ENCODE measurements at regions not wholly inside any gene's neighbourhood (a gene's known extent, or its start where the extent isn't known, plus 50 kb on each side); places are given as distances from the start of the nearest gene placed in this dataset.
"Not testable (repeated sequence)": the region's sequence is repeated elsewhere in the genome, so short reads cannot be mapped to it uniquely, and the experiment has no call there.

- POLR2A ChIA-PET; H3K4me3 ChIP-seq (ENCODE audit: control insufficient read depth in 1 of 7, extremely low read depth in 1 of 7, insufficient read depth in 4 of 7, low read depth in 2 of 7, low read length in 6 of 7); H3K27me3 ChIP-seq (replicated peaks in 2 of 5; ENCODE audit: control insufficient read depth in 4 of 5, insufficient read depth in 5 of 5, low read length in 4 of 5); H3K9me3 ChIP-seq (ENCODE audit: control extremely low read depth in 1 of 5, control insufficient read depth in 4 of 5, insufficient read depth in 2 of 5, low read depth in 1 of 5, low read length in 4 of 5); H3K4me1 ChIP-seq (ENCODE audit: control extremely low read depth in 1 of 4, control insufficient read depth in 4 of 4, insufficient read depth in 4 of 4, low read length in 3 of 4); H3K27ac ChIP-seq (ENCODE audit: insufficient read depth in 1 of 2, low read depth in 1 of 2, low read length in 2 of 2, poor library complexity in 1 of 2, severe bottlenecking in 2 of 2); DNase-seq; H3K36me3 ChIP-seq (ENCODE audit: control insufficient read depth in 4 of 4, insufficient read depth in 4 of 4, low read length in 3 of 4); CTCF ChIA-PET: not testable (repeated sequence)
- WGBS (ENCODE audit: insufficient coverage), result no CpG with 5 or more reads among the region's 5 CpGs
Measured at GRCh38 chr2:145519254-145519653, 999.3 kb upstream of the ZEB2 start.

- no peak overlapping the region for H3K27ac ChIP-seq (ENCODE audit: insufficient read depth in 1 of 2, low read depth in 1 of 2, low read length in 2 of 2, poor library complexity in 1 of 2, severe bottlenecking in 2 of 2)
- no peaks in the 10 kb centered on the region for H3K4me1 ChIP-seq (ENCODE audit: control extremely low read depth in 1 of 4, control insufficient read depth in 4 of 4, insufficient read depth in 4 of 4, low read length in 3 of 4)
- H3K9me3 ChIP-seq (ENCODE audit: control extremely low read depth in 1 of 5, control insufficient read depth in 4 of 5, insufficient read depth in 2 of 5, low read depth in 1 of 5, low read length in 4 of 5), result no peaks in the 10 kb centered on the region
- H3K36me3 ChIP-seq (ENCODE audit: control insufficient read depth in 4 of 4, insufficient read depth in 4 of 4, low read length in 3 of 4), result no peaks in the 10 kb centered on the region
- H3K4me3 ChIP-seq (ENCODE audit: control insufficient read depth in 1 of 7, extremely low read depth in 1 of 7, insufficient read depth in 4 of 7, low read depth in 2 of 7, low read length in 6 of 7), result no peak overlapping the region
- 100% methylated on average over 2 of the region's 4 CpGs for WGBS (ENCODE audit: insufficient coverage)
- no peak for DNase-seq
- ChIA-PET POLR2A (no interaction called here), CTCF (no interaction called here)
- H3K27me3 ChIP-seq (replicated peaks in 2 of 5; ENCODE audit: control insufficient read depth in 4 of 5, insufficient read depth in 5 of 5, low read length in 4 of 5), result no peaks in the 10 kb centered on the region
Measured at GRCh38 chr2:145511946-145512345, 992.0 kb upstream of the ZEB2 start.

DNA sequence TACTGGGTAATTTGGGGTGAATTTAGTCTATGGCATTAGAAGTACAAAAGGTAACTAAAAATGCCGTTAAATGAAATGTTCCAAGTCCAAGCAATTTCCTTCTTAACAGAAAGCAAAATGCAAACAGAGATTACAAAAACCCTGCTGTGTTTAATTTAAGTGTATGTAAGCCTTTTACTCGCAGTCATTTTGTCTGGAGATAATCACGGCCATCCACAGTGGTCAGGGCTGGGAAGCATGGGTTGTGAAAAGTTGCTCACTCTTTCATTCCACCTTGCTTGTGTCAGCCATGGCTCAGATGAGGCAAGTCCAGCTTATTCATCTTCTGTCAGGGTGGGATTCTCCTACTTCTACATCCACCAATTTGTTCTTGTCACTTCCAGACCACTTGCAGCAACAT, 983.6 kb upstream of the ZEB2 start:
- 100% methylated on average over 2 of the region's 3 CpGs for WGBS (ENCODE audit: insufficient coverage)
- CTCF ChIA-PET, result no interaction called here
- Histone ChIP-seq H3K27ac (ENCODE audit: insufficient read depth in 1 of 2, low read depth in 1 of 2, low read length in 2 of 2, poor library complexity in 1 of 2, severe bottlenecking in 2 of 2) (no peak overlapping the region), H3K9me3 (ENCODE audit: control extremely low read depth in 1 of 5, control insufficient read depth in 4 of 5, insufficient read depth in 2 of 5, low read depth in 1 of 5, low read length in 4 of 5) (no peaks in the 10 kb centered on the region), H3K4me1 (ENCODE audit: control extremely low read depth in 1 of 4, control insufficient read depth in 4 of 4, insufficient read depth in 4 of 4, low read length in 3 of 4) (no peaks in the 10 kb centered on the region), H3K27me3 (replicated peaks in 2 of 5; ENCODE audit: control insufficient read depth in 4 of 5, insufficient read depth in 5 of 5, low read length in 4 of 5) (no peaks in the 10 kb centered on the region), H3K36me3 (ENCODE audit: control insufficient read depth in 4 of 4, insufficient read depth in 4 of 4, low read length in 3 of 4) (no peaks in the 10 kb centered on the region), H3K4me3 (ENCODE audit: control insufficient read depth in 1 of 7, extremely low read depth in 1 of 7, insufficient read depth in 4 of 7, low read depth in 2 of 7, low read length in 6 of 7) (no peak overlapping the region)
- POLR2A ChIA-PET, result no interaction called here
- no peak for DNase-seq

GRCh38 chr2:145501920-145502319, 982.0 kb upstream of the ZEB2 start:
- no peak for DNase-seq
- Histone ChIP-seq H3K9me3 (ENCODE audit: control extremely low read depth in 1 of 5, control insufficient read depth in 4 of 5, insufficient read depth in 2 of 5, low read depth in 1 of 5, low read length in 4 of 5) (no peaks in the 10 kb centered on the region), H3K4me1 (ENCODE audit: control extremely low read depth in 1 of 4, control insufficient read depth in 4 of 4, insufficient read depth in 4 of 4, low read length in 3 of 4) (no peaks in the 10 kb centered on the region), H3K27me3 (replicated peaks in 2 of 5; ENCODE audit: control insufficient read depth in 4 of 5, insufficient read depth in 5 of 5, low read length in 4 of 5) (no peaks in the 10 kb centered on the region), H3K27ac (ENCODE audit: insufficient read depth in 1 of 2, low read depth in 1 of 2, low read length in 2 of 2, poor library complexity in 1 of 2, severe bottlenecking in 2 of 2) (no peak overlapping the region), H3K36me3 (ENCODE audit: control insufficient read depth in 4 of 4, insufficient read depth in 4 of 4, low read length in 3 of 4) (no peaks in the 10 kb centered on the region), H3K4me3 (ENCODE audit: control insufficient read depth in 1 of 7, extremely low read depth in 1 of 7, insufficient read depth in 4 of 7, low read depth in 2 of 7, low read length in 6 of 7) (no peak overlapping the region)
- POLR2A ChIA-PET, result no interaction called here
- CTCF ChIA-PET, result no interaction called here
- 100% methylated on average over 2 of the region's 3 CpGs for WGBS (ENCODE audit: insufficient coverage)

- H3K27ac ChIP-seq (ENCODE audit: insufficient read depth in 1 of 2, low read depth in 1 of 2, low read length in 2 of 2, poor library complexity in 1 of 2, severe bottlenecking in 2 of 2), result no peak overlapping the region
- no peak for DNase-seq
- H3K9me3 ChIP-seq (ENCODE audit: control extremely low read depth in 1 of 5, control insufficient read depth in 4 of 5, insufficient read depth in 2 of 5, low read depth in 1 of 5, low read length in 4 of 5), result peaks cover 0 to 7% (median 0%) of the 10 kb centered on the region in 5 experiments
- H3K27me3 ChIP-seq (replicated peaks in 2 of 5; ENCODE audit: control insufficient read depth in 4 of 5, insufficient read depth in 5 of 5, low read length in 4 of 5), result no peaks in the 10 kb centered on the region
- H3K36me3 ChIP-seq (ENCODE audit: control insufficient read depth in 4 of 4, insufficient read depth in 4 of 4, low read length in 3 of 4), result no peaks in the 10 kb centered on the region
- POLR2A ChIA-PET, result no interaction called here
- no peaks in the 10 kb centered on the region for H3K4me1 ChIP-seq (ENCODE audit: control extremely low read depth in 1 of 4, control insufficient read depth in 4 of 4, insufficient read depth in 4 of 4, low read length in 3 of 4)
- no peak overlapping the region for H3K4me3 ChIP-seq (ENCODE audit: control insufficient read depth in 1 of 7, extremely low read depth in 1 of 7, insufficient read depth in 4 of 7, low read depth in 2 of 7, low read length in 6 of 7)
- CTCF ChIA-PET, result no interaction called here
- no CpG with 5 or more reads among the region's 3 CpGs for WGBS (ENCODE audit: insufficient coverage)
Measured at GRCh38 chr2:145495590-145495989, 975.7 kb upstream of the ZEB2 start.

- H3K36me3 ChIP-seq (ENCODE audit: control insufficient read depth in 4 of 4, insufficient read depth in 4 of 4, low read length in 3 of 4), result no peaks in the 10 kb centered on the region
- no CpG with 5 or more reads among the region's 1 CpG for WGBS (ENCODE audit: insufficient coverage)
- H3K4me3 ChIP-seq (ENCODE audit: control insufficient read depth in 1 of 7, extremely low read depth in 1 of 7, insufficient read depth in 4 of 7, low read depth in 2 of 7, low read length in 6 of 7), result no peak overlapping the region
- H3K27ac ChIP-seq (ENCODE audit: insufficient read depth in 1 of 2, low read depth in 1 of 2, low read length in 2 of 2, poor library complexity in 1 of 2, severe bottlenecking in 2 of 2), result no peak overlapping the region
- ChIA-PET CTCF (no interaction called here), POLR2A (no interaction called here)
- no peak for DNase-seq
- H3K9me3 ChIP-seq (ENCODE audit: control extremely low read depth in 1 of 5, control insufficient read depth in 4 of 5, insufficient read depth in 2 of 5, low read depth in 1 of 5, low read length in 4 of 5), result peaks cover 0 to 7% (median 0%) of the 10 kb centered on the region in 5 experiments
- H3K4me1 ChIP-seq (ENCODE audit: control extremely low read depth in 1 of 4, control insufficient read depth in 4 of 4, insufficient read depth in 4 of 4, low read length in 3 of 4), result no peaks in the 10 kb centered on the region
- no peaks in the 10 kb centered on the region for H3K27me3 ChIP-seq (replicated peaks in 2 of 5; ENCODE audit: control insufficient read depth in 4 of 5, insufficient read depth in 5 of 5, low read length in 4 of 5)
Measured at GRCh38 chr2:145494441-145494840, 974.5 kb upstream of the ZEB2 start.

DNA sequence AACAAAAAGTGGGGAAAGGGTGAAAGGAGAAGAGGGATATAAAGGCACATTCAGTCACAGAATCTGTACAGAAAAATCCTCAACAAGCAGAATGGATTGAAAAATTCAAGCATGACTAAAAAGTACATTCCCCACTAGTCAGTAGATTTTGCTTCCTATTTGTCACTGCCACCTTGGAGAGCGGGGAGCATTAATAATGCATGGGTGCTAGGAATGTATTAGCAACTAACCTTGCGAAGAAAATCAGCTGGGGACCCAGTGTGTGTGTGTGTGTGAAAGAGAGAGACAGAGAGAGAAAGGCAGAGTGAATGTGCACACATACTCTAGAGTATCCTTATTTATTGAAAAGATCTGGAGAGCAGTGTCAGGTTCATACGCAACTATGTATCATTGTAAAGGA, 968.7 kb upstream of the ZEB2 start:
- ChIA-PET CTCF (no interaction called here), POLR2A (no interaction called here)
- no CpG with 5 or more reads among the region's 3 CpGs for WGBS (ENCODE audit: insufficient coverage)
- no peak overlapping the region for H3K27ac ChIP-seq (ENCODE audit: insufficient read depth in 1 of 2, low read depth in 1 of 2, low read length in 2 of 2, poor library complexity in 1 of 2, severe bottlenecking in 2 of 2)
- no peak for DNase-seq
- peaks cover 0 to 7% (median 0%) of the 10 kb centered on the region in 5 experiments for H3K9me3 ChIP-seq (ENCODE audit: control extremely low read depth in 1 of 5, control insufficient read depth in 4 of 5, insufficient read depth in 2 of 5, low read depth in 1 of 5, low read length in 4 of 5)
- H3K36me3 ChIP-seq (ENCODE audit: control insufficient read depth in 4 of 4, insufficient read depth in 4 of 4, low read length in 3 of 4), result no peaks in the 10 kb centered on the region
- no peak overlapping the region for H3K4me3 ChIP-seq (ENCODE audit: control insufficient read depth in 1 of 7, extremely low read depth in 1 of 7, insufficient read depth in 4 of 7, low read depth in 2 of 7, low read length in 6 of 7)
- no peaks in the 10 kb centered on the region for H3K27me3 ChIP-seq (replicated peaks in 2 of 5; ENCODE audit: control insufficient read depth in 4 of 5, insufficient read depth in 5 of 5, low read length in 4 of 5)
- H3K4me1 ChIP-seq (ENCODE audit: control extremely low read depth in 1 of 4, control insufficient read depth in 4 of 4, insufficient read depth in 4 of 4, low read length in 3 of 4), result no peaks in the 10 kb centered on the region

Data from common myeloid progenitor, CD34-positive (primary cell).